ENCODE measurements at regions not wholly inside any gene's neighbourhood (a gene's known extent, or its start where the extent isn't known, plus 50 kb on each side); places are given as distances from the start of the nearest gene placed in this dataset.

DNA sequence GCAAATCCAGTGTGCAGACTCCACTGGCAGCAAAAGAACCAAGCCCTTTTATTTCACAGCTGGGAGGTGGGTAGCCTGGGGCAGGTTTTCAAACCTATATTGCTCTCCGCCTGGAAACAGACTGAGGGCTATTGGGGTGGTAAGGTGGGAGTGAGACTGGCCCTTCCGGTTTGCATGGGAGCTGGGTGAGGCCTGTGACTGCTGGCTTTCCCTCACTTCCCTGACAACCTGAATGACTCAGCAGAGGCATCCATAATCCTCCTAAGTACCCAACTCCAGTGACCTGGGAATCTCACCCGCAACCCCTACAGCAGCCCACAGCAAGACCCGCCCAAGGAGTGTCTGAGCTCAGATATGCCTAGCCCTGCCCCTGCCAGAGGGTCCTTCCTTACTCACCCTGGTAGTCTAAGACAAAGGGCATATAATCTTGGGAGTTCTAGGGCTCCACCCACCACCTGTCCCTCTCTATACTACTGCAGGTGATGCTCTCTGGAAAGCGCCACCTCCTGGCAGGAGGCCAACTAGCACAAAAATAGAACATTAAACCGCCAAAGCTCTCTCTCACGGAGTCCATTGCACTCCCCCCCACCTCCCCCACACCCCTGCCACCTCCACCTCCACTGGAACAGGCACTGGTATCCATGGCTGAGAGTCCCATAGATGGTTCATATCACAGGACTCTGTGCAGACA lies 602.0 kb upstream of the C16orf82 start:
- TF ChIP-seq, protein P1, sequence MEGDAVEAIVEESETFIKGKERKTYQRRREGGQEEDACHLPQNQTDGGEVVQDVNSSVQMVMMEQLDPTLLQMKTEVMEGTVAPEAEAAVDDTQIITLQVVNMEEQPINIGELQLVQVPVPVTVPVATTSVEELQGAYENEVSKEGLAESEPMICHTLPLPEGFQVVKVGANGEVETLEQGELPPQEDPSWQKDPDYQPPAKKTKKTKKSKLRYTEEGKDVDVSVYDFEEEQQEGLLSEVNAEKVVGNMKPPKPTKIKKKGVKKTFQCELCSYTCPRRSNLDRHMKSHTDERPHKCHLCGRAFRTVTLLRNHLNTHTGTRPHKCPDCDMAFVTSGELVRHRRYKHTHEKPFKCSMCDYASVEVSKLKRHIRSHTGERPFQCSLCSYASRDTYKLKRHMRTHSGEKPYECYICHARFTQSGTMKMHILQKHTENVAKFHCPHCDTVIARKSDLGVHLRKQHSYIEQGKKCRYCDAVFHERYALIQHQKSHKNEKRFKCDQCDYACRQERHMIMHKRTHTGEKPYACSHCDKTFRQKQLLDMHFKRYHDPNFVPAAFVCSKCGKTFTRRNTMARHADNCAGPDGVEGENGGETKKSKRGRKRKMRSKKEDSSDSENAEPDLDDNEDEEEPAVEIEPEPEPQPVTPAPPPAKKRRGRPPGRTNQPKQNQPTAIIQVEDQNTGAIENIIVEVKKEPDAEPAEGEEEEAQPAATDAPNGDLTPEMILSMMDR (IDR thresholded peaks at IDR 0.05; ENCODE audit: borderline replicate concordance, extremely low read depth, low read length, poor library complexity, severe bottlenecking): peak; percentile 34
- TF ChIP-seq EZH2 (IDR thresholded peaks at IDR 0.05; ENCODE audit: borderline replicate concordance, low read depth, low read length, severe bottlenecking): no peak

Data from DND-41 (cell line).